LNCaP clone FGC (cell line): ENCODE measurements at regions not wholly inside any gene's neighbourhood (a gene's known extent, or its start where the extent isn't known, plus 50 kb on each side); places are given as distances from the start of the nearest gene placed in this dataset.
A peak's percentile ranks its signal among the peaks of the same experiment; 100 is the strongest.

Experiments
- DNase-seq: peaks from one replicate; pipeline ENCODE4 v3.0.0-alpha.2; 2011; ENCODE audit warnings: low read depth
- H3K4me3 ChIP-seq: 2 replicates; pipeline ENCODE4 v1.5.1; 2011; ENCODE audit warnings: mild to moderate bottlenecking, low read depth, low read length, control low read depth
- CTCF ChIP-seq: IDR thresholded peaks from 2 replicates; pipeline ENCODE4 v1.5.1; 2012; ENCODE audit warnings: mild to moderate bottlenecking; ENCODE audit not compliant: control insufficient read depth, insufficient read depth; ENCODE audit errors: extremely low read depth

- no peak for DNase-seq
- H3K4me3 ChIP-seq = no peak overlapping the region
- no peak for TF ChIP-seq CTCF
Measured at GRCh38 chr2:200725596-200725995, 86.1 kb upstream of the BZW1 start.

- no peak for DNase-seq
- no peak for TF ChIP-seq CTCF
- no peak overlapping the region for H3K4me3 ChIP-seq
Measured at GRCh38 chr2:200728630-200729029, 83.1 kb upstream of the BZW1 start.

- DNase-seq = no peak
- TF ChIP-seq CTCF = no peak
- H3K4me3 ChIP-seq = no peak overlapping the region
Measured at GRCh38 chr2:200730302-200730701, 81.4 kb upstream of the BZW1 start.

- 0 out of 2 replicates have a peak, but pooled peaks have one; percentile 4 for TF ChIP-seq CTCF
- no peak overlapping the region for H3K4me3 ChIP-seq
- DNase-seq = no peak
Measured at GRCh38 chr2:200730960-200731359, 80.8 kb upstream of the BZW1 start.

- TF ChIP-seq CTCF = no peak
- DNase-seq = no peak
Measured at GRCh38 chr2:200732866-200733265, 78.8 kb upstream of the BZW1 start.

GRCh38 chr2:200733713-200734198, 78.0 kb upstream of the BZW1 start:
- no peak for DNase-seq
- no peak overlapping the region for H3K4me3 ChIP-seq
- no peak for TF ChIP-seq CTCF

More at GRCh38 chr2:200732866-200733265, 78.8 kb upstream of the BZW1 start:
- no peak overlapping the region for H3K4me3 ChIP-seq

- DNase-seq = no peak
- no peak for TF ChIP-seq CTCF
- no peak overlapping the region for H3K4me3 ChIP-seq
Measured at GRCh38 chr2:200735061-200735460, 76.6 kb upstream of the BZW1 start.
